Breast epithelium (tissue), 3 donors: ENCODE measurements at regions not wholly inside any gene's neighbourhood (a gene's known extent, or its start where the extent isn't known, plus 50 kb on each side); places are given as distances from the start of the nearest gene placed in this dataset.

Experiments used
- CTCF ChIP-seq, 3 donors: fragments of 450-650 bp; IDR thresholded peaks; one replicate each; pipeline ENCODE4 v1.5.1; 2016 to 2017; ENCODE audit warnings: antibody characterized with exemption in 3 of 3, mild to moderate bottlenecking in 3 of 3, moderate library complexity in 3 of 3
- POLR2A ChIP-seq: fragments of 450-650 bp; IDR thresholded peaks from one replicate; pipeline ENCODE4 v1.6.1; 2016; ENCODE audit warnings: antibody characterized with exemption, mild to moderate bottlenecking, moderate library complexity
- POLR2AphosphoS5 ChIP-seq, 3 donors: sonication (generic); formaldehyde crosslinking; IDR thresholded peaks; one replicate each; pipeline ENCODE4 v1.6.1; 2017; ENCODE audit warnings: antibody characterized with exemption in 3 of 3

- TF ChIP-seq CTCF (IDR thresholded peaks at IDR 0.05) (no peak), POLR2A (no peak), POLR2AphosphoS5 (IDR thresholded peaks at IDR 0.05) (no peak)
These were observed 408.6 kb upstream of the IRX4 start for GRCh38 chr5:2291146-2291840.
